ENCODE measurements at regions not wholly inside any gene's neighbourhood (a gene's known extent, or its start where the extent isn't known, plus 50 kb on each side); places are given as distances from the start of the nearest gene placed in this dataset.
A peak's percentile ranks its signal among the peaks of the same experiment; 100 is the strongest.

DNA sequence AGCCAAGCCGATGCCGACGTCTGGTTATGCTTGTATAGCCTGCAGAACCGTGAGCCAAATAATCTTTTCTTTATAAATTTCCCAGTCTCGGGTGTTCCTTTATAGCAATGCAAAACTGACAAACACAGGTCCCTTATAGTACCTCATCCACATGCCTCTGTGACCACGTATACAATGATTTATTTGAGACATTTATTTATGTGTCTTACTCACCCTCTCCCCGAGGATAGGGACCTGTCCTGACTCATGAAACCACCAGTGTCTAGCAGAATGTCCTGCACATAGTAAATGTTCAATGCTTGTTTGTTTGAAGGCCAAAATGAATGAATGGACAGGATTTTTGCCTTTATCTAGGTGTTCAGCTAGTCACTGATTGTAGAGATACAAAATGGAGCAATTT, 147.9 kb upstream of the FZD8 start:
- CTCF ChIA-PET, result no interaction called here
- no peak overlapping the region for H3K4me3 ChIP-seq (ENCODE audit: low read depth, low read length)
- POLR2A ChIA-PET, result no interaction called here
- peaks cover 10% of the 10 kb centered on the region for H3K9me3 ChIP-seq (ENCODE audit: control insufficient read depth, insufficient read depth, low read length)
- DNase-seq (ENCODE audit: low read depth, low spot score), result no peak
- TF ChIP-seq, protein P1, sequence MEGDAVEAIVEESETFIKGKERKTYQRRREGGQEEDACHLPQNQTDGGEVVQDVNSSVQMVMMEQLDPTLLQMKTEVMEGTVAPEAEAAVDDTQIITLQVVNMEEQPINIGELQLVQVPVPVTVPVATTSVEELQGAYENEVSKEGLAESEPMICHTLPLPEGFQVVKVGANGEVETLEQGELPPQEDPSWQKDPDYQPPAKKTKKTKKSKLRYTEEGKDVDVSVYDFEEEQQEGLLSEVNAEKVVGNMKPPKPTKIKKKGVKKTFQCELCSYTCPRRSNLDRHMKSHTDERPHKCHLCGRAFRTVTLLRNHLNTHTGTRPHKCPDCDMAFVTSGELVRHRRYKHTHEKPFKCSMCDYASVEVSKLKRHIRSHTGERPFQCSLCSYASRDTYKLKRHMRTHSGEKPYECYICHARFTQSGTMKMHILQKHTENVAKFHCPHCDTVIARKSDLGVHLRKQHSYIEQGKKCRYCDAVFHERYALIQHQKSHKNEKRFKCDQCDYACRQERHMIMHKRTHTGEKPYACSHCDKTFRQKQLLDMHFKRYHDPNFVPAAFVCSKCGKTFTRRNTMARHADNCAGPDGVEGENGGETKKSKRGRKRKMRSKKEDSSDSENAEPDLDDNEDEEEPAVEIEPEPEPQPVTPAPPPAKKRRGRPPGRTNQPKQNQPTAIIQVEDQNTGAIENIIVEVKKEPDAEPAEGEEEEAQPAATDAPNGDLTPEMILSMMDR (IDR thresholded peaks at IDR 0.05; ENCODE audit: low read depth, low read length), result no peak
- no peak overlapping the region for H3K27ac ChIP-seq (ENCODE audit: low read depth, low read length)
- H3K27me3 ChIP-seq (ENCODE audit: control insufficient read depth, insufficient read depth, low read length), result no peaks in the 10 kb centered on the region

DNA sequence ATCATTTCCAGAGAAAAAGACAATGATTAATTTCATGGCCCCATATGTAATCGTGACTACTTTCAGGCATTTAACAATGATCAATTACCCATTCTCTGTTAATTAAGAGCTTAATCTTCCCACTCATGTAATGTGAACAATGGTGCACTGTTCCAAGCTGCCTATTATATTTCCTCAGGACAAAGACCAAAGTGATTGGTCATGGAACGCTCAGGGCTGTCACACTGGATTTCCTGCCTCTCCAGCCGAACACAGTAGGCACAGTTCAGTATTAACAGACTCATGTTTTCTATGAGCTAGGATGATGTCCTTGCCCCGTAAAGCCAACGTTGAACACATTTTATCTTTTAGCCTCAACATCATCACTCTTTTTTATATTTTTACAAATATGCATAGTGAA, 142.7 kb upstream of the FZD8 start:
- POLR2A ChIA-PET, result no interaction called here
- peaks cover 8% of the 10 kb centered on the region; the same call in 1 of the 2 replicates for H3K9me3 ChIP-seq (ENCODE audit: control insufficient read depth, insufficient read depth, low read length)
- CTCF ChIA-PET, result interaction anchor here (0.6 kb wide), 1 partner anchor 723 kb away, joined by 5 read pairs; no protein-coding TSS in a partner anchor

DNA sequence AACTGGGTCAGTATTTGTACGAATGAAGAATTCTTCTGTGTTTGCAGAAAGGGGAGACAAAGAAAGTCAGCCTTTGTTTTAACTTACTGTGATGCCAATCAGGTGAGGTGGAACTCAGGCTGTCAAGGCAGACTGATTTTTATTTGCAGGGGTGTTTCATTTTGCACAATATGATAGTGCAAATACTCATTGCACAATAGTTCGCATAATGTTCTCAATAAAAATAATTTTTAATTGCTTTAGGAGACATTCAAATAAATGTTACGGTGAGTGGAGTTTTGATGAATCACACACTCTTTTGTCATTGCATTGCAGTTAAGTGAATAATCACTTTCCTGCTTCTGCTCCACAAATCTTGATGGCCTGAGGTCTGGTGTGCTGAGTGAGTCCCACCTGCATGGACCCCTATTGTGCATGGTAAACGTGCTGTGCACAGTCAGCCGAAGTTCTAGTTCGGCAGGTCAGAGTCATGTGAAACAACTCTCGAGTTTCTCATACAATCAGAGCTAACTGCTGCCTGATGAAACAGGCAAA, 141.3 kb upstream of the FZD8 start:
- DNase-seq (ENCODE audit: low read depth, low spot score), result no peak
- TF ChIP-seq, protein P1 (IDR thresholded peaks at IDR 0.05; ENCODE audit: low read depth, low read length), result no peak
- ChIA-PET POLR2A (interaction anchor here (0.6 kb wide), 1 partner anchor 737 kb away, joined by 7 read pairs; no protein-coding TSS in a partner anchor), CTCF (interaction anchor here (0.6 kb wide), 1 partner anchor 176 kb away, joined by 5 read pairs; no protein-coding TSS in a partner anchor)
- Histone ChIP-seq H3K4me3 (ENCODE audit: low read depth, low read length) (no peak overlapping the region), H3K9me3 (ENCODE audit: control insufficient read depth, insufficient read depth, low read length) (peaks cover 8% of the 10 kb centered on the region; the same call in 1 of the 2 replicates), H3K27me3 (ENCODE audit: control insufficient read depth, insufficient read depth, low read length) (no peaks in the 10 kb centered on the region), H3K27ac (ENCODE audit: low read depth, low read length) (no peak overlapping the region)

More for the DNA sequence above, 142.7 kb upstream of the FZD8 start:
- Histone ChIP-seq H3K27ac (ENCODE audit: low read depth, low read length) (no peak overlapping the region), H3K27me3 (ENCODE audit: control insufficient read depth, insufficient read depth, low read length) (no peaks in the 10 kb centered on the region), H3K4me3 (ENCODE audit: low read depth, low read length) (no peak overlapping the region)
- no peak for DNase-seq (ENCODE audit: low read depth, low spot score)
- TF ChIP-seq, protein P1 (IDR thresholded peaks at IDR 0.05; ENCODE audit: low read depth, low read length), result no peak

DNA sequence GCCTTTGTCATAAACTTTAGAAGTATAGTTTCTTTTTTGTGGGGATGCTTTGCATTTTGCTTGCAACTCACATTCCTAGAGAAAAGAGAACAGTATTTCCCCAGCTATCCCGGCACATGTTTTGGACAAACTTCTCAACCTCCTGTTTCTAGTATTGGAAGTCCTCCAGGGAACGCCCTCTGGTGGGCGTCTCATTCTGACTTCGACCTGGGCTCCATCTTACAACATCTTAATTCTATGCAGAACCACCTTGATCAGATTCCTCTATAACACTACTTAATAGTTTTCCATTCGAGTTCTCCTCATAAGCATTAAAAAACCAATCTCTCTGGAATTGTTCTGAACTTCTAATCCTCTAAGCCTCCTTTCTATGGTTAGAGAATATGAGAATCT, 139.5 kb upstream of the FZD8 start:
- no peak overlapping the region for H3K4me3 ChIP-seq (ENCODE audit: low read depth, low read length)
- no peak for DNase-seq (ENCODE audit: low read depth, low spot score)
- TF ChIP-seq, protein P1 (IDR thresholded peaks at IDR 0.05; ENCODE audit: low read depth, low read length), result 0 out of 2 replicates have a peak, but pooled peaks have one; percentile 4
- no peak overlapping the region for H3K27ac ChIP-seq (ENCODE audit: low read depth, low read length)
- ChIA-PET POLR2A (no interaction called here), CTCF (interaction anchor here (0.9 to 1.7 kb wide), 3 partner anchors 10 to 168 kb away, joined by 3 to 5 read pairs (median 5); no protein-coding TSS in a partner anchor)
- no peaks in the 10 kb centered on the region for H3K27me3 ChIP-seq (ENCODE audit: control insufficient read depth, insufficient read depth, low read length)
- H3K9me3 ChIP-seq (ENCODE audit: control insufficient read depth, insufficient read depth, low read length), result peaks cover 8% of the 10 kb centered on the region; the same call in 1 of the 2 replicates

DNA sequence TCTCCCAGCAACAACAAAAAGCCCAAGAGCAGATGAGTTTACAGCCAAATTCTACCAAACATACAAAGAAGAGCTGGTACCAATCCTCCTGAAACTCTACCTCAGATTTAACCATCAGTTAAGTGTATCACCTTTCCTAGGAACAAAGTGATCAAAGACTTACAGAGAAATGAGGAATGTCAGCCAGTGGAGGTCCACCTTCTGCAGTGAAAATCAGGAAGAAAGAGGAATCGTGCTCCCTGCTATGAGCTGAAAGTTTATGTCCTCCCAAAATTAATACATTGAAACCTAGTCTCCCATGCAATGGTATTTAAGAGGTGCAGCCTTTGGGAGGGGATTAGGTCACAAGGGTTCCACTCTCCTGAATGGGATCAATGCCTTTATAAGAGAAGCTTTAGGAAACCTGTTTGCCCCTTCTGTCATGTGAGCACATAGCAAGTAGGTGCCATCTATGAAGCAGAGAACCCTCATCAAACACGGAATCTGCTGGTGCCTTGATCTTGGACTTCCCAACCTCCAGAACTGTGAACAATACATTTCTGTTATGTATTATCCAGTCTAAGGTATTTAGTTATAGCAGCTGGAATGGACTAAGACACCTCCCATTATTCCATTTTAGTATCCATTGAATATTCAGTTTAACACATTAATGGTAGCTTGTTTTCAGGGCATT, 139.0 kb upstream of the FZD8 start:
- H3K27ac ChIP-seq (ENCODE audit: low read depth, low read length), result no peak overlapping the region
- no peak overlapping the region for H3K4me3 ChIP-seq (ENCODE audit: low read depth, low read length)
- CTCF ChIA-PET, result interaction anchor here (0.9 to 1.7 kb wide), 4 partner anchors 10 to 167 kb away, joined by 3 to 5 read pairs (median 4); no protein-coding TSS in a partner anchor
- DNase-seq (ENCODE audit: low read depth, low spot score), result no peak
- no peaks in the 10 kb centered on the region for H3K27me3 ChIP-seq (ENCODE audit: control insufficient read depth, insufficient read depth, low read length)
- H3K9me3 ChIP-seq (ENCODE audit: control insufficient read depth, insufficient read depth, low read length), result peaks cover 6% of the 10 kb centered on the region; the same call in 1 of the 2 replicates
- TF ChIP-seq, protein P1 (IDR thresholded peaks at IDR 0.05; ENCODE audit: low read depth, low read length), result no peak
- POLR2A ChIA-PET, result no interaction called here
